GM12878 (cell line): ENCODE measurements at regions not wholly inside any gene's neighbourhood (a gene's known extent, or its start where the extent isn't known, plus 50 kb on each side); places are given as distances from the start of the nearest gene placed in this dataset.

Experiments used
- BACH1 ChIP-seq: fragments of 450-650 bp; IDR thresholded peaks from 2 replicates; pipeline ENCODE4 v1.6.1; 2017; ENCODE audit warnings: mild to moderate bottlenecking, borderline replicate concordance
- CREM ChIP-seq: IDR thresholded peaks from 2 replicates; pipeline ENCODE4 v1.6.1; 2014; ENCODE audit warnings: antibody characterized with exemption, low read depth
- CTCF ChIP-seq, 3 experiments: IDR thresholded peaks in 2 of 3; conservative IDR thresholded peaks in 1 of 3; 2 replicates each; pipeline ENCODE4 v1.5.1; 2011; ENCODE audit warnings: low read depth in 3 of 3, low read length in 3 of 3, mild to moderate bottlenecking in 3 of 3, control low read depth in 2 of 3, moderate library complexity in 2 of 3, inconsistent platforms in 1 of 3, mixed read lengths in 1 of 3; ENCODE audit not compliant: control insufficient read depth in 2 of 3, insufficient read depth in 1 of 3; ENCODE audit errors: extremely low read depth in 1 of 3
- EGR1 ChIP-seq, 2 experiments: IDR thresholded peaks; 1 replicate in 1 of 2; 2 replicates in 1 of 2; pipeline ENCODE4 v1.6.1; 2011 to 2012; ENCODE audit warnings: low read depth in 2 of 2, low read length in 2 of 2, borderline replicate concordance in 1 of 2, mild to moderate bottlenecking in 1 of 2, moderate library complexity in 1 of 2
- EP300 ChIP-seq, 2 experiments: fragments of 150-350 bp in 1 of 2; IDR thresholded peaks; 2 replicates each; pipeline ENCODE4 v1.6.1; 2011 to 2012; ENCODE audit warnings: low read depth in 2 of 2, low read length in 2 of 2, borderline replicate concordance in 1 of 2, improper control_type of control experiment in 1 of 2, inconsistent platforms in 1 of 2; ENCODE audit not compliant: control insufficient read depth in 1 of 2
- ETV6 ChIP-seq, 2 experiments: fragments of 450-650 bp in 1 of 2; IDR thresholded peaks in 1 of 2; conservative IDR thresholded peaks in 1 of 2; 2 replicates each; pipeline ENCODE4 v1.6.1; 2014; ENCODE audit warnings: antibody characterized with exemption in 1 of 2, borderline replicate concordance in 1 of 2, low read depth in 1 of 2, mild to moderate bottlenecking in 1 of 2, moderate library complexity in 1 of 2
- EZH2 ChIP-seq: IDR thresholded peaks from 2 replicates; pipeline ENCODE4 v1.6.1; 2012; ENCODE audit warnings: low read depth, mild to moderate bottlenecking, control low read depth, inconsistent platforms, low read length, borderline replicate concordance; ENCODE audit not compliant: control insufficient read depth
- GATAD2B ChIP-seq: fragments of 450-650 bp; conservative IDR thresholded peaks from 2 replicates; pipeline ENCODE4 v1.6.1; 2017; ENCODE audit warnings: low read depth, mild to moderate bottlenecking, moderate library complexity
- IKZF1 ChIP-seq: fragments of 450-650 bp; conservative IDR thresholded peaks from 2 replicates; pipeline ENCODE4 v1.6.1; 2017; ENCODE audit warnings: antibody characterized with exemption, mild to moderate bottlenecking
- MTA2 ChIP-seq: fragments of 450-650 bp; IDR thresholded peaks from 2 replicates; pipeline ENCODE4 v1.6.1; 2016; ENCODE audit warnings: low read depth, mild to moderate bottlenecking, moderate library complexity
- NFXL1 ChIP-seq: fragments of 450-650 bp; IDR thresholded peaks from 2 replicates; pipeline ENCODE4 v1.6.1; 2017; ENCODE audit warnings: antibody characterized with exemption, mild to moderate bottlenecking, borderline replicate concordance
- PAX8 ChIP-seq: fragments of 450-650 bp; IDR thresholded peaks from 2 replicates; pipeline ENCODE4 v1.6.1; 2017; ENCODE audit warnings: mild to moderate bottlenecking, moderate library complexity
- POLR2A ChIP-seq: IDR thresholded peaks from 2 replicates; pipeline ENCODE4 v1.6.1; 2011; ENCODE audit warnings: low read depth, mild to moderate bottlenecking, low read length
- RELB ChIP-seq: fragments of 450-650 bp; IDR thresholded peaks from 2 replicates; pipeline ENCODE4 v1.6.1; 2017; ENCODE audit warnings: low read depth, mild to moderate bottlenecking, moderate library complexity
- SMARCA5 ChIP-seq: fragments of 450-650 bp; IDR thresholded peaks from 2 replicates; pipeline ENCODE4 v1.6.1; 2017; ENCODE audit warnings: mild to moderate bottlenecking
- SRF ChIP-seq, 2 experiments: IDR thresholded peaks; 2 replicates each; pipeline ENCODE4 v1.6.1; 2011; ENCODE audit warnings: low read depth in 2 of 2, low read length in 2 of 2, mild to moderate bottlenecking in 1 of 2, moderate library complexity in 1 of 2
- TCF12 ChIP-seq: IDR thresholded peaks from 2 replicates; pipeline ENCODE4 v1.6.1; 2011; ENCODE audit warnings: low read depth, mild to moderate bottlenecking, low read length
- ZBED1 ChIP-seq: IDR thresholded peaks from 2 replicates; pipeline ENCODE4 v1.6.1; 2016; ENCODE audit warnings: borderline replicate concordance
- TF ChIP-seq, protein P1 (sequence below): fragments of 150-350 bp; IDR thresholded peaks from 2 replicates; pipeline ENCODE4 v1.6.1; 2014; ENCODE audit warnings: mild to moderate bottlenecking, low read depth, low read length
- TF ChIP-seq, protein P2 (sequence below): fragments of 450-650 bp; IDR thresholded peaks from 2 replicates; pipeline ENCODE4 v1.6.1; 2017; ENCODE audit warnings: mild to moderate bottlenecking, moderate library complexity

- TF ChIP-seq EZH2 (no peak), NFXL1 (no peak), TCF12 (peak; percentile 1), BACH1 (peak; percentile 46), POLR2A (peak; percentile 66), SMARCA5 (peak; percentile 81), GATAD2B (peak; percentile 96), EGR1 (IDR thresholded peaks at IDR 0.05; ENCODE audit: borderline replicate concordance in 1 of 2, low read depth in 2 of 2, low read length in 2 of 2) (0 out of 3 replicates have a peak, but pooled peaks of 1 of the 2 experiments have one; percentile 46), MTA2 (peak; percentile 81), SRF (IDR thresholded peaks at IDR 0.05; ENCODE audit: low read depth in 2 of 2, low read length in 2 of 2) (peak in 1 of 2 experiments; percentile 26; a peak in 1 of 4 replicates), CREM (peak; percentile 77), PAX8 (no peak), ZBED1 (peak; percentile 44; the same call in 1 of the 2 replicates), EP300 (IDR thresholded peaks at IDR 0.05; ENCODE audit: borderline replicate concordance in 1 of 2, control insufficient read depth in 1 of 2, low read depth in 2 of 2, low read length in 2 of 2) (peak; percentile 62 to 64), CTCF (IDR thresholded peaks at IDR 0.05 in 2 of 3, conservative IDR thresholded peaks at IDR 0.05 in 1 of 3; ENCODE audit: control insufficient read depth in 2 of 3, extremely low read depth in 1 of 3, insufficient read depth in 1 of 3, low read depth in 3 of 3, low read length in 3 of 3) (no peak), RELB (peak; percentile 88; the same call in 1 of the 2 replicates), ETV6 (conservative IDR thresholded peaks at IDR 0.05 in 1 of 2, IDR thresholded peaks at IDR 0.05 in 1 of 2; ENCODE audit: borderline replicate concordance in 1 of 2, low read depth in 1 of 2) (peak in 1 of 2 experiments; percentile 56; a peak in 1 of 4 replicates), IKZF1 (peak; percentile 96)
- TF ChIP-seq, protein P1, sequence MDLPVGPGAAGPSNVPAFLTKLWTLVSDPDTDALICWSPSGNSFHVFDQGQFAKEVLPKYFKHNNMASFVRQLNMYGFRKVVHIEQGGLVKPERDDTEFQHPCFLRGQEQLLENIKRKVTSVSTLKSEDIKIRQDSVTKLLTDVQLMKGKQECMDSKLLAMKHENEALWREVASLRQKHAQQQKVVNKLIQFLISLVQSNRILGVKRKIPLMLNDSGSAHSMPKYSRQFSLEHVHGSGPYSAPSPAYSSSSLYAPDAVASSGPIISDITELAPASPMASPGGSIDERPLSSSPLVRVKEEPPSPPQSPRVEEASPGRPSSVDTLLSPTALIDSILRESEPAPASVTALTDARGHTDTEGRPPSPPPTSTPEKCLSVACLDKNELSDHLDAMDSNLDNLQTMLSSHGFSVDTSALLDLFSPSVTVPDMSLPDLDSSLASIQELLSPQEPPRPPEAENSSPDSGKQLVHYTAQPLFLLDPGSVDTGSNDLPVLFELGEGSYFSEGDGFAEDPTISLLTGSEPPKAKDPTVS = peak; percentile 9; the same call in 1 of the 2 replicates
- TF ChIP-seq, protein P2, sequence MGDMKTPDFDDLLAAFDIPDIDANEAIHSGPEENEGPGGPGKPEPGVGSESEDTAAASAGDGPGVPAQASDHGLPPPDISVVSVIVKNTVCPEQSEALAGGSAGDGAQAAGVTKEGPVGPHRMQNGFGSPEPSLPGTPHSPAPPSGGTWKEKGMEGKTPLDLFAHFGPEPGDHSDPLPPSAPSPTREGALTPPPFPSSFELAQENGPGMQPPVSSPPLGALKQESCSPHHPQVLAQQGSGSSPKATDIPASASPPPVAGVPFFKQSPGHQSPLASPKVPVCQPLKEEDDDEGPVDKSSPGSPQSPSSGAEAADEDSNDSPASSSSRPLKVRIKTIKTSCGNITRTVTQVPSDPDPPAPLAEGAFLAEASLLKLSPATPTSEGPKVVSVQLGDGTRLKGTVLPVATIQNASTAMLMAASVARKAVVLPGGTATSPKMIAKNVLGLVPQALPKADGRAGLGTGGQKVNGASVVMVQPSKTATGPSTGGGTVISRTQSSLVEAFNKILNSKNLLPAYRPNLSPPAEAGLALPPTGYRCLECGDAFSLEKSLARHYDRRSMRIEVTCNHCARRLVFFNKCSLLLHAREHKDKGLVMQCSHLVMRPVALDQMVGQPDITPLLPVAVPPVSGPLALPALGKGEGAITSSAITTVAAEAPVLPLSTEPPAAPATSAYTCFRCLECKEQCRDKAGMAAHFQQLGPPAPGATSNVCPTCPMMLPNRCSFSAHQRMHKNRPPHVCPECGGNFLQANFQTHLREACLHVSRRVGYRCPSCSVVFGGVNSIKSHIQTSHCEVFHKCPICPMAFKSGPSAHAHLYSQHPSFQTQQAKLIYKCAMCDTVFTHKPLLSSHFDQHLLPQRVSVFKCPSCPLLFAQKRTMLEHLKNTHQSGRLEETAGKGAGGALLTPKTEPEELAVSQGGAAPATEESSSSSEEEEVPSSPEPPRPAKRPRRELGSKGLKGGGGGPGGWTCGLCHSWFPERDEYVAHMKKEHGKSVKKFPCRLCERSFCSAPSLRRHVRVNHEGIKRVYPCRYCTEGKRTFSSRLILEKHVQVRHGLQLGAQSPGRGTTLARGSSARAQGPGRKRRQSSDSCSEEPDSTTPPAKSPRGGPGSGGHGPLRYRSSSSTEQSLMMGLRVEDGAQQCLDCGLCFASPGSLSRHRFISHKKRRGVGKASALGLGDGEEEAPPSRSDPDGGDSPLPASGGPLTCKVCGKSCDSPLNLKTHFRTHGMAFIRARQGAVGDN = peak; percentile 85
Observed at GRCh38 chr17:72422505-72423285, 301.9 kb downstream of the SOX9 start (continued).
